ENCODE measurements at regions not wholly inside any gene's neighbourhood (a gene's known extent, or its start where the extent isn't known, plus 50 kb on each side); places are given as distances from the start of the nearest gene placed in this dataset.

DNA sequence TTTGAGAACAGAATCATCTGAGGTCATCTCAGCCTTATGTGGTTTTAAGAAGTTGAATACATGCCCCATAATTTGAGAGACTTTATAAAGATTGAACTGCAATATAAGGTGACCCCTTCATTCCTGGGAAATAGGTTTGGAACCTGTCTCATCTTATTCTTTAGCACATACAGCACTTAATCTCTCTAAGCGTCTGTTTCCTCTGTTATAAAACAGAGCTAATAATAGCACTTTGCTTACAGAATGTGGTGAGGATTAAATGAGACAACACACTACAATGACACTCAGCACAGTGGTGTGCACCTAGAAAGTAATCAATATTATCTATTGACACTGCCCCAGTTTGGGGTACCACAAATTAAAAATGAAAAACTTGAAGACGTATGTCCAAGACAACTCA, 102.1 kb downstream of the DUSP6 start:
- ATAC-seq (ENCODE audit: low read depth) (no peak), DNase-seq (no peak)
- no peak overlapping the region for H3K27ac Mint-ChIP-seq
- peaks cover 26% of the 10 kb centered on the region for H3K4me1 Mint-ChIP-seq
- POLR2A ChIA-PET, result no interaction called here
- H3K36me3 Mint-ChIP-seq, result peaks cover 12% of the 10 kb centered on the region
- peaks cover 2% of the 10 kb centered on the region for H3K27me3 Mint-ChIP-seq
- peaks cover 7% of the 10 kb centered on the region for H3K9me3 Mint-ChIP-seq
- H3K4me3 Mint-ChIP-seq, result no peak overlapping the region

GRCh38 chr12:89247967-89248366, 104.3 kb downstream of the DUSP6 start:
- Mint-ChIP-seq H3K36me3 (peaks cover 19% of the 10 kb centered on the region), H3K4me1 (peaks cover 42% of the 10 kb centered on the region), H3K27ac (no peak overlapping the region), H3K9me3 (peaks cover 1% of the 10 kb centered on the region), H3K4me3 (no peak overlapping the region), H3K27me3 (peaks cover 2% of the 10 kb centered on the region)
- DNase-seq (no peak), ATAC-seq (ENCODE audit: low read depth) (no peak)
- POLR2A ChIA-PET, result interaction anchor here (6.2 kb wide), 1 partner anchor 102 kb away, joined by 151 read pairs; the partner anchor contains the start of gene DUSP6

- POLR2A ChIA-PET, result interaction anchor here (6.2 kb wide), 1 partner anchor 102 kb away, joined by 151 read pairs; the partner anchor contains the start of gene DUSP6
- peaks cover 39% of the 10 kb centered on the region for H3K4me1 Mint-ChIP-seq
- DNase-seq (no peak), ATAC-seq (ENCODE audit: low read depth) (no peak)
- H3K27ac Mint-ChIP-seq, result no peak overlapping the region
- peaks cover 22% of the 10 kb centered on the region for H3K36me3 Mint-ChIP-seq
- no peaks in the 10 kb centered on the region for H3K27me3 Mint-ChIP-seq
- peaks cover 2% of the 10 kb centered on the region for H3K9me3 Mint-ChIP-seq
- H3K4me3 Mint-ChIP-seq, result no peak overlapping the region
Observed at GRCh38 chr12:89247541-89247942, 104.8 kb downstream of the DUSP6 start.

DNA sequence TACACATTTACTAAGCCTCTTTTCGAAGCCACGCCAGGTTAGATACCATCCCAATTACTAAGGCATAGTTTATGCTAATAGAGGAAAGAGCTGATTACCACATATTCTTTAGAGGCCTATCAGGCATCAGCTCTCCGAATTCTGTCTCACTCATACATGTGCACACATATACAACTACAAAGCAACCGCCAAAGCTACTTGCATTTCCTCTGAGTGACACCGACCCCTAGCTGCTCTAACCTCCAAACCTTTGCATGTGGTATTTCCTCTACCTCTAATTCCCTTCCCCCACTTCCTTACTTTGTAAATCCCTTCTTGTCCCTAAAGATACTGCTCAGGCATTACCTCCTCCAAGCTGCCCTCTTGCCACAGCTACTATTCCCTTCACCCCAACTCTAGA, 107.2 kb downstream of the DUSP6 start:
- peaks cover 11% of the 10 kb centered on the region for H3K9me3 Mint-ChIP-seq
- POLR2A ChIA-PET, result interaction anchor here (0.9 to 6.2 kb wide), 14 partner anchors 10 to 217 kb away, joined by 3 to 151 read pairs (median 4); partner anchors contain the start of gene DUSP6
- H3K36me3 Mint-ChIP-seq, result peaks cover 36% of the 10 kb centered on the region
- DNase-seq (peak; percentile 32), ATAC-seq (ENCODE audit: low read depth) (peak; percentile 93)
- peaks cover 37% of the 10 kb centered on the region for H3K4me1 Mint-ChIP-seq
- H3K4me3 Mint-ChIP-seq, result peak overlapping the region; percentile 62
- H3K27me3 Mint-ChIP-seq, result no peaks in the 10 kb centered on the region
- peak overlapping the region; percentile 88 for H3K27ac Mint-ChIP-seq

DNA sequence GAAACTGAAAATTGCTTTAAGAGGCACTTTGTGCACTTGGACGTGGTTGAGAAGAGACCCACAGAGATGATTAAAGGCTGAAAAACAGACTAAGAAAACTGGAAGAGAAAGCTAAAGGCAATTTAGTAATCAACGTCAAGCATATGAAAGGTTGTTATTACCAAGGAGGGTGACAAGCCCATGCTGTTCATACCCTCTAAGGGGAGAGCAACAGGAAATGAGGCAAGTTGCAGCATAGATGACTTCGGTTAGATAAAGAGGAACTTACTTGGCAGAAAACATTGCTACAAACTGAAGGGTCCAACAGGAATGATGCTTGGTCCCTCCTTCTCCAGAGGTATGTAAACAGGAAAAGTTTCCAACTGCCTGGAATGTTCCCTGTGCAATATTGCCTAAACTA, 107.8 kb downstream of the DUSP6 start:
- Mint-ChIP-seq H3K36me3 (peaks cover 37% of the 10 kb centered on the region), H3K4me1 (peaks cover 39% of the 10 kb centered on the region)
- peak; percentile 78 for ATAC-seq (ENCODE audit: low read depth)

GRCh38 chr12:89243771-89244170, 108.5 kb downstream of the DUSP6 start:
- Mint-ChIP-seq H3K27me3 (no peaks in the 10 kb centered on the region), H3K36me3 (peaks cover 35% of the 10 kb centered on the region), H3K4me3 (peak overlapping the region; percentile 34), H3K9me3 (peaks cover 11% of the 10 kb centered on the region), H3K27ac (peak overlapping the region; percentile 88), H3K4me1 (peaks cover 42% of the 10 kb centered on the region)
- DNase-seq (no peak), ATAC-seq (ENCODE audit: low read depth) (peak; percentile 5)
- POLR2A ChIA-PET, result interaction anchor here (1.0 to 6.2 kb wide), 10 partner anchors 12 to 280 kb away, joined by 3 to 151 read pairs (median 6); partner anchors contain the start of genes DUSP6 and GALNT4

More for the DNA sequence above, 107.8 kb downstream of the DUSP6 start:
- no peaks in the 10 kb centered on the region for H3K27me3 Mint-ChIP-seq
- H3K27ac Mint-ChIP-seq, result peak overlapping the region; percentile 88
- no peak for DNase-seq
- H3K4me3 Mint-ChIP-seq, result peak overlapping the region; percentile 62
- POLR2A ChIA-PET, result interaction anchor here (0.9 to 6.2 kb wide), 15 partner anchors 12 to 217 kb away, joined by 3 to 151 read pairs (median 4); partner anchors contain the start of gene DUSP6
- peaks cover 11% of the 10 kb centered on the region for H3K9me3 Mint-ChIP-seq

DNA sequence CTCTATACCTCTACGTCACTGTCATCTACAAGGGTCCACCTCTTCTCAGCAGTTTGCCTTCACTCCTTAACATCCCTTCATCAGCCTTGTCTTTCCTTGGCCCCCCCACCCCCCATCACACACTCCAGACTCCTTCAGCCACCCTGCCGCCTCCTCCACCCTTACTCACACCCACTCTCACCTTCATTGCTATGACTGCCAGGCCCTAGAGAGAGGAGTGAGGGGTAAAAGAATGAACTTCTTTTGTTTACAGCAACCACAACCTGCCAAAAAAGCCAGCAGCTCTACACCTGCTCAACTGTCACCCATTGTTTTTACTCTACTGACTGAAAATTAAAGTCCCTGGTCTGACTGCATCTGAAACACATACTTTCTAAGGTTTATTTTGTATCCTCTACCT, 112.8 kb downstream of the DUSP6 start:
- DNase-seq (no peak), ATAC-seq (ENCODE audit: low read depth) (no peak)
- H3K27me3 Mint-ChIP-seq, result no peaks in the 10 kb centered on the region
- H3K27ac Mint-ChIP-seq, result no peak overlapping the region
- no peak overlapping the region for H3K4me3 Mint-ChIP-seq
- peaks cover 16% of the 10 kb centered on the region for H3K9me3 Mint-ChIP-seq
- H3K4me1 Mint-ChIP-seq, result peaks cover 55% of the 10 kb centered on the region
- POLR2A ChIA-PET, result no interaction called here
- H3K36me3 Mint-ChIP-seq, result peaks cover 43% of the 10 kb centered on the region

DNA sequence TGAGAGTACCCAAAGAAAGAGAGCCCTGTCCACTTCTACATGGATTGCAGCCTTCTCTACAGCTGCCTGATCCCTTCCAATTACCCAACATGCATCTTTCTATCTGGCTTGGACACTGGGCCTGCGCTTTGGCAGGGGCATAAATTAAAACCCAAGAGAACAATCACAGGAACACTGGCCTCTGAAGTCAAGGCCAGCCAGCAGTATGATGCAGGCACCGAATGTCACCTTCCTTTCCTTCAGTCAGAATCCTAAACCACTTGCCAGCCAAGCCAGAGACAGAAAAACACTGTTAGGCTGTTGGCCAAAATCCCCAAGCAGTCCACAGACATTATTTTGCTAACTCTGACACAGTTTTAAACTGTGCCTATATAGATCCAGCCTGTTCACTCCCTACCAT, 113.7 kb downstream of the DUSP6 start:
- POLR2A ChIA-PET, result no interaction called here
- H3K9me3 Mint-ChIP-seq, result peaks cover 20% of the 10 kb centered on the region
- ATAC-seq (ENCODE audit: low read depth) (no peak), DNase-seq (no peak)
- H3K27me3 Mint-ChIP-seq, result no peaks in the 10 kb centered on the region
- no peak overlapping the region for H3K4me3 Mint-ChIP-seq
- H3K4me1 Mint-ChIP-seq, result peaks cover 50% of the 10 kb centered on the region
- H3K27ac Mint-ChIP-seq, result no peak overlapping the region
- H3K36me3 Mint-ChIP-seq, result peaks cover 44% of the 10 kb centered on the region

- Mint-ChIP-seq H3K27ac (no peak overlapping the region), H3K27me3 (no peaks in the 10 kb centered on the region), H3K4me1 (peaks cover 50% of the 10 kb centered on the region), H3K9me3 (peaks cover 23% of the 10 kb centered on the region), H3K4me3 (no peak overlapping the region), H3K36me3 (peaks cover 40% of the 10 kb centered on the region)
- POLR2A ChIA-PET, result interaction anchor here (1.0 kb wide), 1 partner anchor 11 kb away, joined by 3 read pairs; no protein-coding TSS in a partner anchor
- ATAC-seq (ENCODE audit: low read depth) (no peak), DNase-seq (no peak)
Observed at GRCh38 chr12:89237763-89238162, 114.5 kb downstream of the DUSP6 start.

GRCh38 chr12:89236748-89237383, 115.4 kb downstream of the DUSP6 start:
- H3K9me3 Mint-ChIP-seq, result peaks cover 21% of the 10 kb centered on the region
- DNase-seq, result no peak
- no peaks in the 10 kb centered on the region for H3K27me3 Mint-ChIP-seq
- H3K27ac Mint-ChIP-seq, result peak overlapping the region; percentile 0
- no peak for ATAC-seq (ENCODE audit: low read depth)
- no peak overlapping the region for H3K4me3 Mint-ChIP-seq
- H3K4me1 Mint-ChIP-seq, result peaks cover 55% of the 10 kb centered on the region
- POLR2A ChIA-PET, result interaction anchor here (1.0 to 2.0 kb wide), 2 partner anchors 10 to 116 kb away, joined by 3 to 8 read pairs; partner anchors contain the start of gene DUSP6
- peaks cover 41% of the 10 kb centered on the region for H3K36me3 Mint-ChIP-seq

DNA sequence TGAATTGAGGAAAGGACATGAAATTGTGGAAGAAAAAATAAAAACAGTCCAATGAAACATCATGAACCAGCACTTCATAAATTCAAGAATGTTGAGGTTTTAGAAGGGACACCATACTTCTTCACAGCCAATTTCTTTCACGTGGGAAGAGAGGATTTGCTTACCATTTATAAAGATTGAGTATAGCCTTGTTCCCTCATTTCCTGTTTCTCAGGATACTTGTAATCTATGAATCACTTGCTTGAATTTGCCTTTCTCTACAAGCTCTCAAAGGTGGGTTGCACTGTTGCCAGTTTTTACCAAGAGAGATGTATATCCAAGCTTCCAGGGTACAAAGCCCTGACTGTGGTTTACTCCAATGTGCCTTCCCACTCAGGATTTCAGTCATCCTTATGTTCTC, 116.1 kb downstream of the DUSP6 start:
- H3K36me3 Mint-ChIP-seq, result peaks cover 40% of the 10 kb centered on the region
- no peaks in the 10 kb centered on the region for H3K27me3 Mint-ChIP-seq
- H3K4me1 Mint-ChIP-seq, result peaks cover 60% of the 10 kb centered on the region
- peak overlapping the region; percentile 93 for H3K27ac Mint-ChIP-seq
- POLR2A ChIA-PET, result interaction anchor here (0.9 to 2.3 kb wide), 4 partner anchors 9 to 186 kb away, joined by 4 to 12 read pairs (median 8); partner anchors contain the start of gene DUSP6
- peak overlapping the region; percentile 80 for H3K4me3 Mint-ChIP-seq
- ATAC-seq (ENCODE audit: low read depth) (no peak), DNase-seq (no peak)
- peaks cover 18% of the 10 kb centered on the region for H3K9me3 Mint-ChIP-seq

GRCh38 chr12:89235189-89235993, 116.9 kb downstream of the DUSP6 start:
- Mint-ChIP-seq H3K27ac (peak overlapping the region; percentile 93), H3K36me3 (peaks cover 32% of the 10 kb centered on the region), H3K4me1 (peaks cover 58% of the 10 kb centered on the region), H3K9me3 (peaks cover 14% of the 10 kb centered on the region), H3K27me3 (no peaks in the 10 kb centered on the region), H3K4me3 (peak overlapping the region; percentile 80)
- peak; percentile 84 for ATAC-seq (ENCODE audit: low read depth)
- POLR2A ChIA-PET, result interaction anchor here (0.9 to 2.3 kb wide), 4 partner anchors 10 to 185 kb away, joined by 4 to 12 read pairs (median 8); partner anchors contain the start of gene DUSP6
- DNase-seq, result no peak

All from activated naive CD8-positive, alpha-beta T cell treated with anti-CD3 and anti-CD28 coated beads, Interleukin-2, amount 10 ng/mL, durations not matched to agents 7 days and 5 days (primary cell).